Activated gamma-delta T cell (primary cell): ENCODE measurements at regions not wholly inside any gene's neighbourhood (a gene's known extent, or its start where the extent isn't known, plus 50 kb on each side); places are given as distances from the start of the nearest gene placed in this dataset.

Source experiments
- DNase-seq: peaks from one replicate; lab custom pipeline; 2025; lab: John Stamatoyannopoulos, UW

GRCh38 chr15:94056314-94056713, 175.0 kb upstream of the MCTP2 start:
- no peak for DNase-seq

DNA sequence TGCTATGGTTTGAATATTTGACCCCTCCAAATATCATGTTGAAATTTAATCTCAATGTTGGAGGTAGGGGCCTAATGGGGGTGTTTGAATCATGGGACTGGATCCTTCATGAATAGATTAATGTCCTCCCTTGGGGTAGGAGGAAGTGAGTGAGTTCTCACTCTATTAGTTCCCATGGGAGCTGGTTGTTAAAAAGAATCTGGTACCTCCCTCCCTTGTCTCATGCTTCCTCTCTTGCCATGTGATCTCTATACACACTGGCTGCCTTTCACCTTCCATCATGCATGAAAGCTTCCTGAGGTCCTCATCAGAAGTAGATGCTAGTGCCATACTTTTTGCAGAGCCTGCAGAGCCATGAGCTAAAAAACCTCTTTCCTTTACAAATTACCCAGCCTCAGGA, 177.7 kb upstream of the MCTP2 start:
- no peak for DNase-seq

DNA sequence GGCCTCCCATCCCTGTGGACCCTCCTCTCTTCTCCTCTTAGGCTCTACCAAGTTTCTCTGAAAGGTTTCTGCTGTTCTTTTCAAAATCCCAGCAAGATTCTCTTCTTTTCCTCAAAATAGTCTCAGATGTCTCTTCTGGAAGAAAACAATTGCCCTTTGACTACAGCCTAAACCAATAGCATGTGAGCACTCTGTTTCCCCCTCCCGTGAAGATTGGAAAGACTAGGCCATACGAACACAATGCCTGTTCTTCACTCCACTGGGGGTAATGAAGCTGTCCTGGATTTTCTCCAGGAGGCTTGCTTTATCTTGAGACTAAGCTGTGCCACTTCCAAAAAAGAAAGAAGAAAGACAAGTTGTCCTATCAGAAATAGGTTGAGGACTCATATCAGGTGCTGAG, 178.7 kb upstream of the MCTP2 start:
- no peak for DNase-seq

DNA sequence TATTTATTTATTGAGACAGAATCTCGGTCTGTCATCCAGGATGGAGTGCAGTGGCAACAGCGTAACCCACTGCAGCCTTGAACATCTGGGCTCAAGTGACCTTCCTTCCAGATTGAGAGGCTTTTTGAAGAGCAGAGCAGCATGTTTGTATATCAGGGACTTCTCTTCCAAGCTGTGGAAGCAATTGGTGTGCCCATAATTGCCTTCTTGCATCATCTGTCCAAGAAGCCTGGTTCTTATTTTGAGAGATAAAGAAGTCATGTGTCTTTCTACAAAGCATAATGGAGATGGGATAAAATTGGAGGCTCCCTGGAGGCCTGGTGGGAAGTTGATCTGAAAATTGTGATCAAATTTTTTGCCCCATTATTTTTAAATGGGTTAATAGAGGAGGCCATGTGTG, 183.8 kb upstream of the MCTP2 start:
- DNase-seq = no peak

DNA sequence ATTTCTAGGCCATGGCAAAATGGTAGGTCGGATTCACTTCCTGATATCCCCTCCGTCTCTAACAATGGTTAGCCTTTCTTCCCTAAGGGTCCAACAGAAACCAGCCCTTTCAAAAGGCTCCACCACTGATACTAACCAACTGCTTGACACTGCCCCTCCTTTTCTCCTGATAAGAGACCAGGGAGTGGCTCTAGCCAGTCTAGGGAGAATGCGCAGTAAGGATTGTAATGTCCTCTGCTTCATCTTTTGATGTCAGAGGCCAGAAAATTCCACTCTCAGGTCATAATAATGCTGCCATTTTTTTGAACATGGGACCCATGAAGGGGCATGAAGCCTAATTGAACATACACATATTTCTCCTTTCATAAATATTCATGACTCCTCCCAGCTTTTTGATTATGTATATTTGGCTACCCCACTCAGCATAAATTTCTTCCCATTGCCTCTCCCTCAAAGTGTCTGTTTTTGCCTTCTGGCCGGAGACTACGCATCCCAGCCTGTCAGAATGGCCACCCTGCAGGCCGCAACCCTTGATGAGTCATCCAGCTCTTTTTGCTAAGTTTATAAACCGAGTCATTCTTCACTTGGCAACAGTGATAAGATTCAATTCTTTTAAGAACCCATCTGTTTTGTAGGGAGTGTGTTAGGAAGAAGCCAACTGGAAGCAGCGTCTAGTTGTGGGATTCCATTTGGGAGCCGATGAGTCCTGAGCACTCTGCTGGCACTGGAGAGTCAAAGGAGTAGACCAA, 189.0 kb upstream of the MCTP2 start:
- DNase-seq = no peak

- no peak for DNase-seq
Observed at GRCh38 chr15:94041746-94042145, 189.6 kb upstream of the MCTP2 start.

GRCh38 chr15:94040541-94041248, 190.7 kb upstream of the MCTP2 start:
- DNase-seq = no peak

DNA sequence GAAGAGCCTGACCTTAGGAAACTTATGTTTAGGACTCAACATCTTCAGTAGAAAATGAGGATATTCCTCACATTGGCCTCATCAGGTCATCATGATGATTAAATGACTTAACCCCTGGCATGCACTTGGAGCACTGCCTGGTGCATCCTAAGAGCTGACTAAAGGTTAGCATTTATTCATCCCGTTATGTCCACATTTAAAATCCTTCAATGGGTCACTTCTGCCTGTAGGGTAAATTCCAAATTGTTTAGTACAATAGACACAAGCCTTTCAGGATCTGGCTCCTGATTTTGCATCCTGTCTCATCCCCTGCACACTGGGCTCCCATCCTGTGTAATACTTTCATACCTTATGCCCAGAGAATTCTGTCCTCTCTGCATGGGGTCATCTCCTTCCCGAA, 195.2 kb upstream of the MCTP2 start:
- no peak for DNase-seq

DNA sequence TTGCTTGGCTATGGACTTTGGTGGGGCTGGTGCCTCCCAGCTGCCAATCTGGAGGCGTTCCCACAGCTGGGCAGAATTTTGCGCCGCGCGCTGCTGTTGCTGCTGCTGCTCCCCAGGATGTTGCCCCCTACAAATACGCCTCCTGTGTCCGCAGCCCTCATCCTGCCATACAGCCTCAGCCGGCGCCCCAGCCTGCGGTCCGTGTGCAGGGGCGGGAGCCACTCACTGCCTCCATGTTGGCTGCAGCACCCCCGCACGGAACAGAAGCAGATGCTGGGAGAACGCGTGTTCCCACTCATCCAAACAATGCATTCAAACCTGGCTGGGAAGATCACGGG, 197.7 kb upstream of the MCTP2 start:
- DNase-seq = no peak

- no peak for DNase-seq
Observed at GRCh38 chr15:94033014-94033682, 198.2 kb upstream of the MCTP2 start.

DNA sequence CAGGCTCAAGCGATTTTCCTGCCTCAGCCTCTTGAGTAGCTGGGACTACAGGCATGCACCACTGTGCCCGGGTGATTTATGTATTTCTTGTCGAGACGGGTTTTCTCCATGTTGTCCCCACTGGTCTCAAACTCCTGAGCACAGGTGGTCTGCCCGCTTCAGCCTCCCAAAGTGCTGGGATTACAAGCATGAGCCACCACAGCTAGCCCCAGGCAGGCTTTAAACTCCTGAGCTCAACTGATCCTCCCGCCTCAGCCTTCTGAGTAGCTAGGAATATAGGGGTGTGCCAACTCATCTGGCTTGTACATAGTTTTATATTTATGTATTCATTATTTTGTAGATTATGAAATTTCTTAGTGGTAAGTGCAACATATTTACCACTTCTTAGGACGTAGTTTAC, 198.8 kb upstream of the MCTP2 start:
- DNase-seq = no peak

- DNase-seq = no peak
Observed at GRCh38 chr15:94031072-94031471, 200.3 kb upstream of the MCTP2 start.

- DNase-seq = no peak
Observed at GRCh38 chr15:94029495-94029894, 201.9 kb upstream of the MCTP2 start.

DNA sequence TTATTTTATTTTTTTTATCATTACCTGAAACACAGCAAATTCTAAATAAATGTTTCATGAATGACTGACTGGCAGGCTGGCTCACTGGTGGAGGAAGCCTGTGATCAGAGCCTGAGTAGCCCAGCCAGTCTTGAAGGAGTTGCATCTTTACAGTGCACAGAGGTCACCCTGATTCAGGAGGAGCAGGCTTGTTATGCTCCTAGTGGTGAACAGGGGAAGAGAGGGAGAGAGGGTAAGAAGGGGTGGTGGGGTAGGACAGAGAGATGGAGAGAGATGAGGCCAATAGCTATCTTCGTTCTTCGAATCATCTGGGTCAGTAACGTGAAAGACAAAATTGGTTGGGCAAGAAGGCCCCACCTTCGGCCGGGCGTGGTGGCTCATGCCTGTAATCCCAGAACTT, 202.6 kb upstream of the MCTP2 start:
- no peak for DNase-seq

DNA sequence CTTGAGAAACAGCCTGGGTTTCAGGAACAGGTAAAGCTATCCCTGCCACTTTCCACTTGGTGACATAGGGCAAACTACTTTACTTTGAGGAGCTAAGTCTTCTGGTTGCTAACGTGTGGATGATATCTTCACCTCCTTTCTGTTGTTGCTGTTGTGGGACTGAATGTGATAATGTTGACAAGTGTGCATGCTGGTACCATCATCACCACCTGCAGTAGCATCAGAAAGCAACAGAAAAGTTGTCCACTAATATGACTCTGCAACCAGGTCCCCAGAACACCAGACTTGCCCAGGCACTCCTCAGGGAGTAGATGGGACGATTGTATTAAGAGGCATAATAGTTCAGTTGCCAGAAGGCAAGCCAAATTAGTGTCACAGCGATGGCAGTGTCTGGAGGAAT, 203.2 kb upstream of the MCTP2 start:
- no peak for DNase-seq

GRCh38 chr15:94027581-94027980, 203.8 kb upstream of the MCTP2 start:
- no peak for DNase-seq

DNA sequence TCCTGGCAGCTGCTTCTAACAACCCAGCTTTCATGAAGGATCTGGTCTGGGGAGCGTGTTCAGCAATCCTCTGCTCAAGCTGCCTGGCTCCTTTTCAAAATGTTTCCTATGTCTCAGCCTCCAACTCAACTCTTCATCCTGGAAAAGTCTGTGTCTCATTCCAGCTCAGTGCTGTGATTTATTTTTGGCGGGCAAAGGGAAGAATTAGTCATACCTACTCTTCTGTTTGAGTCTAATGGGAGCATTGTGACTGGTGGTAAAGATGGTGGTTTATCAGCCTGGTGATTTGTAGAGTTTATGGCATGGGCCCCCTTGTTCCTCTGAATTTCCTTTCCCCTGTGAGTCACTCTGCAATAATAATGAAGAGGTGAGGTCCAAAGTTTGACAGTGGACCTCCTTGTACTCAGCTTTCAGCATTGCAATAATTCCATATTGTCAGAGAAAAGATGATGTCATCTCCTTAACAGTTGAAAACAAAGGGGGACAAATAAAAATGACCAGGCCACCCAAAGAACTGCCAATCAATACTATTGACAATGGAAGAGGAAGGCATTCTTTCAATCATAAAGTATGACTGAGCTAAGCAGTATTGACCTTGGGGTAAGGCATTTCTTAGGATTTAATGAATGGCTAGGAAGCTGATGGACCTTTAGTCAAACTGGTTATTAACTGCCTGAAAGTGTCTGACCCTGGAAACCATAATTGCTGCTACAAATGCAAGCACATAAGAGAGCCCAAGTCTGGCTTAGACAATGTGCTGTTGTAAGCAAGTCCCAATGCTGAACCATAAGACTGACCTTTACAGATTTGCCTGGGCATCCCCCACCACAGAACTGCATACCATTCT, 204.7 kb upstream of the MCTP2 start:
- no peak for DNase-seq

DNA sequence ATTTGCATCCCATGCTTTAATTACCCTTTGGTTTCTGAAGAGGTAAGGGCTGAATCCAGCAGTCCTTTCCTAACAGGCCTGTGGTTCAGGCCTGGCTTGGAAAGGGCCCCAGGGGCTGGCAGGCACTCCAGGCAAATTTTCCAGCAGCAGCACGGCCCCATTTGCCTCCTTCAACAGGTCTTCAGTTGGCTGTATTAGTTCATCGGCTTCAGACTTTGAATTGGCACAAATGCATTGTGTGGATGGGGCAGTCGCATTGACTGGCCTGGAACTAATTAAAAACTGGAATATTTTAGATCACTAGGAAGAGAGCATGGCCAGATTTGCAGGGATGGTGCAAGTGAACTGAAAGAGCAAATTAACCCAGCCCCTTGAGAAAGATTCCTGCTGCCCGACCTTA, 207.8 kb upstream of the MCTP2 start:
- no peak for DNase-seq

- no peak for DNase-seq
Observed at GRCh38 chr15:94021621-94022320, 209.6 kb upstream of the MCTP2 start.

- DNase-seq = no peak
Observed at GRCh38 chr15:94019062-94019461, 212.3 kb upstream of the MCTP2 start.

DNA sequence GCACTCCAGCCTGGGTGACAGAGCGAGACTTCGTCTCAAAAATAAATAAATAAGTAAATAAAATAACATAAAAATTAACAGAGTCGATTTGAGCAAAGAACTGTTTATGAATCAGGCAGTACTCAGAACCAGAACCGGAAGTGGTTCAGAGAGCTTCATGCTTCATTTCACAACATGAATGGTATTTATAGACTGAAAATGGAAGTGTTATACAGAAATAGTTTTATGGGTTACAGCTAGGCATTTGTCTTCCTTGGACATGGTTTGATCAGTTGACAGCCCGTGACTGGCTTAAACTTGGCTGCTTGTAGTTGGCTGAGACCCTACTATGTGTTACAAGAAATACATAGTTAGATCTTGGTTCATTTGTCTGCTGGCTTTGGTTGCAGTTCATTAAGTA, 216.0 kb upstream of the MCTP2 start:
- DNase-seq = no peak
